HepG2 (cell line): ENCODE measurements at regions not wholly inside any gene's neighbourhood (a gene's known extent, or its start where the extent isn't known, plus 50 kb on each side); places are given as distances from the start of the nearest gene placed in this dataset.

ENCODE experiments used
- ATAC-seq: fragments of 200-7000 bp; cut with Tn5 transposase; 3 replicates; pipeline ENCODE4 v1.9.1; 2020; ENCODE audit warnings: mild to moderate bottlenecking, moderate library complexity
- BruUV-seq: library from RNA; stranded (reverse); fragments of 400-500 nt; replicated peaks from 2 replicates; lab custom pipeline; 2021; lab: Mats Ljungman, UMichigan
- CTCF ChIA-PET: fragments of 300-600 bp; formaldehyde crosslinking; extraction: SDS; loops from one replicate; lab custom pipeline; 2021; ENCODE audit warnings: low total read pairs, inconsistent platforms, low intra/inter-chr PET ratio; lab: Yijun Ruan, JAX
- POLR2A ChIA-PET: fragments of 350-600 bp; sonication (Branson Sonifier 250); formaldehyde crosslinking; loops from one replicate; lab custom pipeline; 2020; ENCODE audit warnings: antibody characterized with exemption, inconsistent platforms; lab: Yijun Ruan, JAX
- DNase-seq: peaks from one replicate; pipeline ENCODE4 v3.0.0-alpha.2; 2015; ENCODE audit warnings: low spot score
- FAIRE-seq: peaks from 3 replicates; lab custom pipeline; 2011; peaks lifted over from hg19 to GRCh38; lab: Jason Lieb, UNC
- H2AFZ ChIP-seq: one replicate; pipeline ENCODE4 v1.6.1; 2011; ENCODE audit warnings: low read length, inconsistent platforms
- H3K27ac ChIP-seq: fragments of 300-600 bp; 3 replicates; pipeline ENCODE4 v1.8.0; 2011; ENCODE audit warnings: mixed run types, mild to moderate bottlenecking, mixed read lengths, low read length, inconsistent platforms; ENCODE audit not compliant: insufficient read depth; ENCODE audit errors: extremely low read length
- H3K27me3 ChIP-seq, 2 experiments: fragments of 200-600 bp in 1 of 2; 2 replicates in 1 of 2; 3 replicates in 1 of 2; pipeline versions ENCODE4 v1.6.0 to v1.8.0; 2011; ENCODE audit warnings: low read length in 2 of 2, mild to moderate bottlenecking in 2 of 2, moderate library complexity in 2 of 2, inconsistent platforms in 1 of 2; ENCODE audit not compliant: insufficient read depth in 2 of 2, control insufficient read depth in 1 of 2
- H3K36me3 ChIP-seq, 2 experiments: fragments of 200-600 bp in 1 of 2; replicated peaks in 1 of 2; 2 replicates in 1 of 2; 3 replicates in 1 of 2; pipeline versions ENCODE4 v1.5.1 to v1.8.0; 2011; ENCODE audit warnings: low read length in 2 of 2, inconsistent platforms in 1 of 2; ENCODE audit not compliant: insufficient read depth in 2 of 2, control insufficient read depth in 1 of 2
- H3K4me1 ChIP-seq: 2 replicates; pipeline ENCODE4 v1.5.1; 2012; ENCODE audit warnings: low read length, inconsistent platforms; ENCODE audit not compliant: insufficient read depth
- H3K4me2 ChIP-seq: 2 replicates; pipeline ENCODE4 v1.6.0; 2011; ENCODE audit warnings: low read depth, low read length, inconsistent platforms
- H3K4me3 ChIP-seq, 3 experiments: fragments of 200-600 bp in 1 of 3; sonication (generic), shearing (Covaris generic) in 1 of 3; replicated peaks in 1 of 3; 2 replicates each; pipeline ENCODE4 v1.5.1; 2011 to 2016; ENCODE audit warnings: low read length in 3 of 3, inconsistent platforms in 2 of 3, low read depth in 2 of 3, mild to moderate bottlenecking in 2 of 3, control low read depth in 1 of 3, mixed read lengths in 1 of 3; ENCODE audit not compliant: insufficient read depth in 1 of 3
- H3K79me2 ChIP-seq: one replicate; pipeline ENCODE4 v1.6.1; 2011; ENCODE audit warnings: low read length, inconsistent platforms; ENCODE audit not compliant: insufficient read depth
- H3K9ac ChIP-seq: 2 replicates; pipeline ENCODE4 v1.6.0; 2011; ENCODE audit warnings: mild to moderate bottlenecking, low read depth, low read length, inconsistent platforms; ENCODE audit not compliant: insufficient read depth
- H3K9me3 ChIP-seq: 2 replicates; pipeline ENCODE4 v1.5.1; 2012; ENCODE audit warnings: mild to moderate bottlenecking, low read length
- H4K20me1 ChIP-seq: 2 replicates; pipeline ENCODE4 v1.6.0; 2011; ENCODE audit warnings: inconsistent platforms, mild to moderate bottlenecking, low read length, moderate library complexity; ENCODE audit not compliant: insufficient read depth
- ATAD3A ChIP-seq: sonication (generic); formaldehyde crosslinking; IDR thresholded peaks from 2 replicates; pipeline ENCODE4 v1.4.0; 2020; ENCODE audit warnings: missing genetic modification reagents
- CCAR2 ChIP-seq: fragments of 200-400 bp; formaldehyde crosslinking; optimal IDR thresholded peaks from 2 replicates; pipeline ENCODE3; 2018; ENCODE audit warnings: low read depth, mild to moderate bottlenecking, low read length, moderate library complexity
- EP300 ChIP-seq, 3 experiments: sonication (generic) in 1 of 3; formaldehyde crosslinking in 1 of 3; IDR thresholded peaks; 2 replicates each; pipeline versions ENCODE4 v1.5.1 to v1.6.1; 2011 to 2020; ENCODE audit warnings: low read depth in 2 of 3, low read length in 2 of 3, borderline replicate concordance in 1 of 3, improper control_type of control experiment in 1 of 3, mild to moderate bottlenecking in 1 of 3, missing genetic modification reagents in 1 of 3, moderate library complexity in 1 of 3
- FIP1L1 ChIP-seq: fragments of 200-400 bp; formaldehyde crosslinking; IDR thresholded peaks from 2 replicates; pipeline ENCODE4 v1.6.1; 2018; ENCODE audit warnings: low read depth, mild to moderate bottlenecking, low read length, moderate library complexity, borderline replicate concordance; ENCODE audit not compliant: insufficient read depth
- GATAD2A ChIP-seq: IDR thresholded peaks from 2 replicates; pipeline ENCODE4 v1.6.1; 2016
- REPIN1 ChIP-seq: sonication (generic); formaldehyde crosslinking; IDR thresholded peaks from 2 replicates; pipeline ENCODE4 v1.8.0; 2022; ENCODE audit warnings: missing genetic modification reagents, low read depth, mild to moderate bottlenecking, borderline replicate concordance
- TEAD3 ChIP-seq: optimal IDR thresholded peaks from 2 replicates; pipeline ENCODE3; 2016; ENCODE audit warnings: borderline replicate concordance
- TP53 ChIP-seq: sonication (generic); formaldehyde crosslinking; conservative IDR thresholded peaks from 2 replicates; pipeline ENCODE4 v1.4.0; 2020; ENCODE audit warnings: missing genetic modification reagents
- XRCC5 ChIP-seq: fragments of 200-400 bp; formaldehyde crosslinking; optimal IDR thresholded peaks from 2 replicates; pipeline ENCODE3; 2017; ENCODE audit warnings: mild to moderate bottlenecking, low read length
- ZFP82 ChIP-seq: sonication (generic); formaldehyde crosslinking; IDR thresholded peaks from 2 replicates; pipeline ENCODE4 v1.5.1; 2020; ENCODE audit warnings: mild to moderate bottlenecking, missing genetic modification reagents, borderline replicate concordance
- ZNF24 ChIP-seq: fragments of 450-650 bp; IDR thresholded peaks from 2 replicates; pipeline ENCODE4 v1.6.1; 2017; ENCODE audit warnings: antibody characterized with exemption, mild to moderate bottlenecking
- ZNF30 ChIP-seq: sonication (generic); formaldehyde crosslinking; IDR thresholded peaks from 2 replicates; pipeline ENCODE4 v1.5.0; 2020; ENCODE audit warnings: mild to moderate bottlenecking, missing genetic modification reagents
- ZNF343 ChIP-seq: sonication (generic); formaldehyde crosslinking; IDR thresholded peaks from 2 replicates; pipeline ENCODE4 v1.4.0; 2020; ENCODE audit warnings: mild to moderate bottlenecking, missing genetic modification reagents
- ZNF775 ChIP-seq: sonication (generic); formaldehyde crosslinking; IDR thresholded peaks from 2 replicates; pipeline ENCODE4 v1.4.0; 2020; ENCODE audit warnings: missing genetic modification reagents, mild to moderate bottlenecking, moderate library complexity, borderline replicate concordance
- WGBS: methylation state at CpG from one replicate; pipeline ENCODE4 v1.1.6; 2017; ENCODE audit warnings: low lambda C conversion rate; 5-methylcytosine and 5-hydroxymethylcytosine counted together
- in situ Hi-C: cut with HindIII; loops from 2 replicates; pipeline ENCODE4 v1.10.0; 2017; ENCODE audit warnings: low pct_unique_long_range_greater_than_20kb; ENCODE audit not compliant: extremely low pct_ligation_motif_present
- intact Hi-C: fragments of 100-400 bp; cut with micrococcal nuclease; formaldehyde crosslinking; loops from one replicate; pipeline ENCODE4 v1.10.0; 2022; ENCODE audit not compliant: unreplicated experiment
- TF ChIP-seq, protein P1 (sequence below): sonication (generic); formaldehyde crosslinking; IDR thresholded peaks from 2 replicates; pipeline ENCODE4 v1.8.1; 2023; ENCODE audit warnings: mild to moderate bottlenecking, missing genetic modification reagents
- TF ChIP-seq, protein P2 (sequence below): sonication (generic); formaldehyde crosslinking; conservative IDR thresholded peaks from 2 replicates; pipeline ENCODE4 v1.8.1; 2023; ENCODE audit warnings: missing genetic modification reagents

DNA sequence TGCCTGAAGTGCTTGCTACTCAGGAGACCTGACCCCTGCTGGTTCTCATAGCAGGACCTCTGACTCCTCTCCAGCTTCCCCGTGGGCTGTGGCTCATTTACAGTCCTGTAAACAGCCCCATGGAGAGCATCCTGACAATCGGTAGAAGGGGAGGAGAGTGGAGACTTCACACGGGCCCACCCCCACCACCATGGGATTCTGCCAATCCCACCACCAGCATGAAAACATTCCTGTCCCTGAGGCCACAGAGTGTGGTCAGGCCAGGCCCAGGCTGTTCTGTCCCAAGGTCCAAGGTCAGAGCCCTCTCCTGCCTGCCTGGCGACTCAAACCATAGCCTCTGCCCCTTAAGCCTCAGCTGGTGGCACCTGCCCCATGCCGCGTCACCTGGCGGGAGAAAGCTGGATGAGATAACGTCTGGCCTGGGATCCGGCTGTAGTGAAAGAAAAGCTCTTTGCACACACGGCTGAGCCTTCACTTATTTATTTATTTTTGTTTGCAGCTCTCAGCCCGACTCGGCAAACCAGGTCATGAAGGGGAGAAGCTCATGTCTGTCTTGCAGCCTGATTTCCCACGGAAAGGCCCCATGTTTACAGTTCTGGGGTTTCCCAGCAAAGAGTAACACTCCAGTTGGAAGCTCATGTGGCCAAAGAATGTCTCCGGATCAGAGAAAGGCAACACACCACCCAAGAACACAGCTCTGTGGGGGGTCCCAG, 293.6 kb upstream of the ZMIZ1 start (continued):
- TF ChIP-seq, protein P1, sequence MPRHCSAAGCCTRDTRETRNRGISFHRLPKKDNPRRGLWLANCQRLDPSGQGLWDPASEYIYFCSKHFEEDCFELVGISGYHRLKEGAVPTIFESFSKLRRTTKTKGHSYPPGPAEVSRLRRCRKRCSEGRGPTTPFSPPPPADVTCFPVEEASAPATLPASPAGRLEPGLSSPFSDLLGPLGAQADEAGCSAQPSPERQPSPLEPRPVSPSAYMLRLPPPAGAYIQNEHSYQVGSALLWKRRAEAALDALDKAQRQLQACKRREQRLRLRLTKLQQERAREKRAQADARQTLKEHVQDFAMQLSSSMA = no peak
- TF ChIP-seq ZNF24 (no peak), REPIN1 (CRISPR knock-in tag) (peak; percentile 79; the same call in 1 of the 2 replicates), ZNF343 (CRISPR knock-in tag) (peak; percentile 87; the same call in 1 of the 2 replicates), ZFP82 (CRISPR knock-in tag) (no peak), XRCC5 (peak; percentile 34), GATAD2A (peak; percentile 66), CCAR2 (no peak)
- TF ChIP-seq, protein P2, sequence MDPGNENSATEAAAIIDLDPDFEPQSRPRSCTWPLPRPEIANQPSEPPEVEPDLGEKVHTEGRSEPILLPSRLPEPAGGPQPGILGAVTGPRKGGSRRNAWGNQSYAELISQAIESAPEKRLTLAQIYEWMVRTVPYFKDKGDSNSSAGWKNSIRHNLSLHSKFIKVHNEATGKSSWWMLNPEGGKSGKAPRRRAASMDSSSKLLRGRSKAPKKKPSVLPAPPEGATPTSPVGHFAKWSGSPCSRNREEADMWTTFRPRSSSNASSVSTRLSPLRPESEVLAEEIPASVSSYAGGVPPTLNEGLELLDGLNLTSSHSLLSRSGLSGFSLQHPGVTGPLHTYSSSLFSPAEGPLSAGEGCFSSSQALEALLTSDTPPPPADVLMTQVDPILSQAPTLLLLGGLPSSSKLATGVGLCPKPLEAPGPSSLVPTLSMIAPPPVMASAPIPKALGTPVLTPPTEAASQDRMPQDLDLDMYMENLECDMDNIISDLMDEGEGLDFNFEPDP (CRISPR knock-in tag) = no peak

DNA sequence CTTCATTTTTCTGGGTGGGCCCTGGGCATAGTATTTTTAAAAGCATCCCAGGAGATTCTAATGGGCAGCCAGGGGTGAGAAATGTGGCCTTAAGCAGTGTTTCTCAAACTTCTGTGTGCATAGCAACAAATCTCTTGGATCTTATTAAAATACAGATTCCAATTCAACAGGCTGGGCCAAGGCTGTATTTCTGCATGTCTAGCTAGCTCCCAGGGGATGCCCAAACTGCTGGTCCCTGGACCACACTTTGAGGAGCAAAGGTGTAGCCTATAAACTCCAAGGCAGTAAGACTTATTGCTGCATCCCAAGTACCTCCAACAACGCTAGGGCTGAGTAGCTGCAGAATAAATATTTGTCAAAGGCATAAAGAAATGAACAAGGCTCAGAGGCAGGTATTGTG, 292.9 kb upstream of the ZMIZ1 start:
- Histone ChIP-seq H2AFZ (no peak overlapping the region), H3K4me2 (no peak overlapping the region), H3K4me3 (no peak overlapping the region), H3K79me2 (no peaks in the 10 kb centered on the region), H3K27me3 (no peaks in the 10 kb centered on the region; a peak in 1 of 5 replicates), H3K27ac (no peak overlapping the region)
- DNase-seq (no peak), FAIRE-seq (no peak)
- TF ChIP-seq FIP1L1 (no peak), TEAD3 (no peak), ATAD3A (CRISPR knock-in tag) (no peak), ZNF775 (CRISPR knock-in tag) (no peak), CCAR2 (no peak), ZNF30 (CRISPR knock-in tag) (no peak), TP53 (no peak), EP300 (IDR thresholded peaks at IDR 0.05; ENCODE audit: low read depth in 2 of 2, low read length in 2 of 2) (no peak), EP300 (CRISPR knock-in tag; IDR thresholded peaks at IDR 0.05; ENCODE audit: borderline replicate concordance) (no peak)
- TF ChIP-seq, all 625 proteins: peak for 0
- H4K20me1 ChIP-seq = no peaks in the 10 kb centered on the region
- ATAC-seq = no peak
- H3K36me3 ChIP-seq = no peaks in the 10 kb centered on the region
- intact Hi-C loops = loop anchor here (1.0 to 10.0 kb wide), 4 partner anchors 19 to 729 kb away; no protein-coding TSS in a partner anchor
- H3K9ac ChIP-seq = no peak overlapping the region
- WGBS = 0% methylated on average over 1 of the region's 1 CpG
- POLR2A ChIA-PET = interaction anchor here (1.0 kb wide), 1 partner anchor 317 kb away, joined by 3 read pairs; no protein-coding TSS in a partner anchor
- no peaks in the 10 kb centered on the region for H3K9me3 ChIP-seq
- in situ Hi-C loops = no loop called here
- peaks cover 36% of the 10 kb centered on the region for H3K4me1 ChIP-seq
- CTCF ChIA-PET = no interaction called here
- BruUV-seq = no TSS peak
